ENCODE measurements at regions not wholly inside any gene's neighbourhood (a gene's known extent, or its start where the extent isn't known, plus 50 kb on each side); places are given as distances from the start of the nearest gene placed in this dataset.
"Not testable (repeated sequence)": the region's sequence is repeated elsewhere in the genome, so short reads cannot be mapped to it uniquely, and the experiment has no call there.

DNA sequence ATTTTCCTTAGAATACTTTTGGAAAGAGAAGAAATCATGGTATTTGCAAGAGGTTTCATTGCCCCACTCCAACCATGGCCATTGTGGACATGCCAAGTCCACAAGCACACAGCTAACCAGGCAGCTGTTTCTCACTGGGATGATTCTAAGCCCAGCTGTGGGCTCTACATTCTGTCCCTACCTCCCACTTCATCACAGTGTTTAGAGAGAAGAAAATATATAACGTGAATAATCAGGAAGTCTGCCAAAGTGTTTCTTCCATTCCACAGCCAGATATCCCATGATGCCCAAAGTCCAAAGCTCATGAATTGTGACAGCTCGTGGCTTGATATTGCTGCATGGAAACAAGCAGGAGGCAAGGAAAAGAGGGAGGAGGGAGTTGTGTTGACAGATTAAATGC, 433.7 kb upstream of the GYPC start:
- no peak for DNase-seq (ENCODE audit: low spot score)

DNA sequence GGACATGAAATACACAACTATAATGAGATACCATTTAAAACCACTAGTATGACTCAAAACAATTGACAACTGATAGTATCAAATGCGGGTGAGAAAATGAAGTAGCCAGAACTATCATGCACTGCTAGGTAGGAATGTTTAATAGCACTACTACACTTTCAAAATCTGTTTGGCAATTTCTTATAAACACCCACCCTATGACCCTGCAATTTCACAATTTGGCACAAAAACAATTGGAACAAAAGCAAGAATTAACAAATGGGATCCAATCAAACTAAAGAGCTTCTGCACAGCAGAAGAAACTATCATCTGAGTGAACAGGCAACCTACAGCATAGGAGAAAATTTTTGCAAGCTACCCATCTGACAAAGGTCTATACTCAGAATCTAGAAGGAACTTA, 431.2 kb upstream of the GYPC start:
- no peak for DNase-seq (ENCODE audit: low spot score)

DNA sequence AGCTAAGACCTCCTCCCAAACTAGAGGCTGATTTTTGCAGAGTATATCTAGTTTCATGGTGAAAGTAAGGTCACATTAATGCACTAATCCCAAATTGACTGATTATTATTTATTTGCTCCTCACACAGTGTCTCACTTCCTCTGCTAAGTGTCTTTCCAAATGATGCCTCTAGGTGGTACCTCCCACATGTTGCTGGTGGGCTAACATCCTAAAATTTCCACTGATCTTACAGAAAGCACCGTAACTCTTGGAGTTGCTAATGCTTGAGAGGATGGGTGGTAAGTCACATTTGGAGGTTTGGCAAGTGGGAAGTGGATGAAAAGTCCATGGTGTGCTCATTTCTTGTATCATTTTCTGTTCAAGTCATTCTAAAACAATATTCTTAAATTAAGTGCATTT, 428.7 kb upstream of the GYPC start:
- DNase-seq (ENCODE audit: low spot score), result no peak

DNA sequence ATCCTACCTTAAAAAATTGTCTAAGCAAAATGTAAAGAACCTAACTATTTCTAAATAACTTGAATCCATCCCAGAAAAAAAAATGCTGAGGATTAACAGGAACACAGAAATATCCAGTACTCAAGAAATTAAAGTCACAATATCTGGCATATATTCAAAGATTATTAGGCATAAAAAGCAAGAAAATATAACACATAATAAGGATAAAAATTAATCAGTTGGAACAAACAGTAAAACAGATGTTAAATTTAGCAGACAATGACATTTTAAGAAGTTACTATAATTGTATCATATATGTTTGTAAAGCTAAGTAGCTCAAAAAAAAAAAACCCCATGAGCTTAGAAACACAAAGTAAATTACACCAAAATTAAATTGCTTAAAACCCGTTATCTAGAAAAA, 427.4 kb upstream of the GYPC start:
- DNase-seq (ENCODE audit: low spot score), result no peak

DNA sequence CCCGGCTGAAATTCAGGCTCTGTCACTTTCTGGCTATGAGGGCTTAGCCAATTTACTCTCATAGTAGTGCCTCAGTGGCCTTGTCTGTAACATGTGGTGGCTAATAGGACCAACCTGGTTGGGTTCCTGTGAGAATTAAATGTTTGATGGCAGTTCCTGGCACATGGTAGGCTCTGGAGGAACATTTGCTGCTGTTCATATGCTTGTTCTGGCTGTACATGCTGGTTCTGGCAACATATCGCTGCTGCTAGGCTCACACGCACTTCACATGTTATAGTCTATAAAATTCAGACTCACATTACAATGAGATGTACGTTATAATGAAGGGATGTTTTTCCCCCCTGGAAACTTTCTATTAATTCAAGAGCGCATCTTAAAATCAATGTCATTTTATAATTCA, 417.7 kb upstream of the GYPC start:
- no peak for DNase-seq (ENCODE audit: low spot score)

DNA sequence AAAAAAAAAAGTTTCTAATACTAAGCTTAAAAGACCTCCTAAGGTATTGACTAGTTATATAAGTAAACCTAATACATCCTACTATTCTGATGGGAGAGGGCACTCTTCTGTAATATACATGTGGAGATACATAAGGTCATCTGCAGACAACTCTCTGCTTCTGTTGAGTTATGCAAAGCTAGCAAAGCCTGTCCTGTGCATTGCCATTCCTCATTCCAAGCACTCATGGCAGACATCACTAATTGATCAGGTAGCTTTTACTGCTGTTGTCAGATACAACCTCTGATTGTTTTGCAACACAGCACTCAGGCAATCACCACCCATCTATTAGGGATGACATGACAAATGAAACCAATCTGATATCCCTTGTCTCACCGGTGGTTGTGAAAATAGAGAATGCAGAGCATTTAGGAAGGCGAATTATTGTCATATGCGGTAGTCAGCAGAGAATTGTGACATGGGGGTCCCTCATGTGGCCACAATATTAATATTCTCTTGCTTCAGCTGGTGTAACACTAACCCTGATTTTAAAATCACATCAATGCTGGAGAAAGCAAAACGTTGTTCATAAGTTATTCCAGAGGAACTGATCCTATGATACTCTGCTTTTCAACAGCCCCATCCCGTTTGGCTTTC, 416.5 kb upstream of the GYPC start:
- DNase-seq (ENCODE audit: low spot score), result no peak

DNA sequence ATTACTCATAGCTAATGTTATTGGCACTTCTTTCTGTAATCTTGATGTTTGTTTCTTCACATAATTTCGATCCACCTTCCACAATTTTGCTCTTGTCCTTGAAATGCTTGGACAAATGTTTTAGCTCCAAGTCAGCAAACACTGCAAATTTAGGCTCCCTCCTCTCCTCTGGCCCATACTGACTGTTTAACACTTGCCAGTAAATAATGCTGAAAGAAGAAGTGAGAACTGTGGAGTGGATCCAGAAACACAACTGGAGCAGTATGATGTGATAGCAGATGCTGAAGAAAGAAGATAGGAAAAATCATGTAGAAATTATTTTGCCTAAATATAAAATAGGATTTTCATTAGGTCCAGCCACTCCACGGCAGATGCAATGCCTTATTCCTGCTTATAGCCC, 415.0 kb upstream of the GYPC start:
- DNase-seq (ENCODE audit: low spot score), result no peak

DNA sequence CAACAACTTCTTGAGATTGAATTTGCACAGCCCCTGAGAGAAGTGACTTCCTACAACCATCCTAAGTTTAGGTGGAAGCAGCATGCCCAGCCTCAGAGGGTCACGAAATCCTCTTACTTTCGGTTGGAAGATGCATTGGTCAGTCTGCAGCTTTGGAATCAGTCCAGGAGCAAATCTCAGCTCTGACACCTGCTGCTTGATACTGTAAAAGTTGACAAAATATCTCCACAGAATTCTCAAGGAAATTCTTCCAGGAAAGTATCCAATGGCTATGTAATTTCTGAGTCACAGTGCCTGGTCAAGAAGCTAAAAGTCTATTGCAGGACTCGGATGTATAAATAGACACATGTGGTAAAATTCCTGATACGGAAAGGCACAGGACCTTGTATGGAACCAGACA, 414.5 kb upstream of the GYPC start:
- DNase-seq (ENCODE audit: low spot score), result no peak

DNA sequence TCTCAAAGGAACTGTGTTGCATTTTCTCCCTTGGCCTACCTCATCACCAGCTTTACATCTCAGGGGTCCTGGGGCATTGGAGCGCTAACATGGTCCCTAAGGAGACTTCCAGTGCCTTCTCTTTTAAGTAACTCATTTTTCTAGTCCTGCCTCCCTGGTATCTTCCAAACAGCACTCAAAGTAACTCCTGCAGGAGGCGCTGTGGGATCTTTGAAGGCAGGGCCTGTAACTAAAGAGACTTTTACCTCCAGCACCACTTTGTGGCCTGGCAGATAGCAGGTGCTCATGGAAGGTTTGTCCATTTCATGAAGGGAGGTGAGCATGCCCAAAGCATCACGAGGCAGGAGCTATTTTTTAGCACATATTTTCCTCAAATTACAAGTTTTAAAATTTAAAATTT, 411.0 kb upstream of the GYPC start:
- no peak for DNase-seq (ENCODE audit: low spot score)

DNA sequence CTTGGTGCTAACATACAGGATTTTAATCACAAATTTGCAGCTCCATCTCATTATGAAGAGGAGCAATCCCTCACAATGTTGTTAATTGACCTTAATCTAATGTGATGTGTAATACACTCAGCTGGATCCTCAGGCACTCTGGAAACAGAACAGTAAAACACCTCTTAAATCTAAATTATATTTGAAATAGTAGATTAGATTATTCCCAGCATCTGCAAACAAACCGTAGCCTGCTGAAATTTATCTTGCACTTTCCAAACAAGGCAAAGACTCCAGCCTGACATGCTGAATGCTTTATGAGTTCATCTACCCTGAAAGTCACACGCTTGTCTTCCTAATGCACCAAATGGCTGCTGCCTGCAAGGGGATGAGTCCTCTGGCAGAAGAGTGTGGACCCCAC, 402.3 kb upstream of the GYPC start:
- DNase-seq (ENCODE audit: low spot score), result no peak

DNA sequence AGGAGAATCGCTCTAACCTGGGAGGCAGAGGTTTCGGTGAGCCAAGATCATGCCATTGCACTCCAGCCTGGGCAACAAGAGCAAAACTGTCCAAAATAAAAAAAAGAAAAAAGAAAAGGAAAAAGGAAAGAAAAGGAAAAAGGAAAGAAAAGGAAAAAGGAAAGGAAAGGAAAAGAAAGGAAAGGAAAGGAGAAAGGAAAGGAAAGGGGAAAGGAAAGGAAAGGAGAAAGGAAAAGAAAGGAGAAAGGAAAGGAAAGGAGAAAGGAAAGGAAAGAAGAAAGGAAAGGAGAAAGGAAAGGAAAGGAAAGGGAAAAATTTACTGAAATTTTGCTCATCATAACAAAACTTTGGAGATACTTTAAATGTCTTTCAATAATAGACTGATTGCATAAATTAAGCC, 391.3 kb upstream of the GYPC start:
- no peak for DNase-seq (ENCODE audit: low spot score)

DNA sequence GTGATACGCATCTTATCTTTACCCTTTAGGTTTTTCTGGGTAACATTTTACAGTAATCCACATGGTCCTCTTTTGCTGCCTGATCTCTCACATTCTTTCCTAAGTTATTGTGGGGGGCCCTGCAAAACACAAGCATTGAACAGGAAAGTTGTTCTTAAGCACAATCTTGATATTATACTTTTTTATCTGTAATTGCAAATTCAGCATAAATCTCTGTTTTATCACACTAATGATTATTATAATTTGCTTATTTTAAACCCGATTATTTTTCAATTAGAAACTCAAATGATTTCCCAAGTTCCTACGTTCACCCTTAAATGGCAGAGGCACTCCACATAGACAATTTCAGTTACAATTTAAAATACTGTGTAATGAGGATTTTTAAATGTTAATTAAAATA, 386.0 kb upstream of the GYPC start:
- DNase-seq (ENCODE audit: low spot score), result no peak

DNA sequence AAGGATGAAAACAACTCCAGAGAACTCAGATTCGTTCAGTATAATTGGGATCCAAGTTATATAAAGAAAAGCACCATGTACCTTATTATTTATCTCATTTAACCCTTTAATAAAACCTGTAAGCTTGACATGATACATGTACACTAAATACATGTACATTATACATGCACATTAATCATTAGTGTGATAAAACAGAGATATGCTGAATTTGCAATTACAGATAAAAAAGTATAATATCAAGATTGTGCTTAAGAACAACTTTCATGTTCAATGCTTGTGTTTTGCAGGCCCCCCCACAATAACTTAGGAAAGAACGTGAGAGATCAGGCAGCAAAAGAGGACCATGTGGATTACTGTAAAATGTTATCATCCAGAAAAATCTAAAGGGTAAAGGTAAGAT, 385.4 kb upstream of the GYPC start:
- no peak for DNase-seq (ENCODE audit: low spot score)

DNA sequence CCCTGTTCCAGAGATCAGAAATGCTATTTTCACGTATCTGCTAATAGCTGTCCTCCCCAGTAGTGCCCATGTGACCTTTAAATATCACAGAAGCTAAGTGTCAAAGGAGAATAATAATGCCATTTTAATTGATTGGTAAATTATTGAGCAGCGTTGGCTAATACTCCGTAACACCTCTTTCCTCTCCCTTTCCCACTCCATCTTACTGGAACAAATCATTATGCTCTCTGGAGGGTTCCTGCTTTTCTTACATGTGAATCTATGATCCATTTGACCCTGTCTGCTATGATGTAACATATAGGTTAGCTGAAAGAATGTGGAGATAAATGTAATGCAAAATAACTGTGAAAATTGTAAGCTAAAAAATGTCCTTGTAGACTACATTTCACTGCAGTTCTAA, 383.6 kb upstream of the GYPC start:
- no peak for DNase-seq (ENCODE audit: low spot score)

DNA sequence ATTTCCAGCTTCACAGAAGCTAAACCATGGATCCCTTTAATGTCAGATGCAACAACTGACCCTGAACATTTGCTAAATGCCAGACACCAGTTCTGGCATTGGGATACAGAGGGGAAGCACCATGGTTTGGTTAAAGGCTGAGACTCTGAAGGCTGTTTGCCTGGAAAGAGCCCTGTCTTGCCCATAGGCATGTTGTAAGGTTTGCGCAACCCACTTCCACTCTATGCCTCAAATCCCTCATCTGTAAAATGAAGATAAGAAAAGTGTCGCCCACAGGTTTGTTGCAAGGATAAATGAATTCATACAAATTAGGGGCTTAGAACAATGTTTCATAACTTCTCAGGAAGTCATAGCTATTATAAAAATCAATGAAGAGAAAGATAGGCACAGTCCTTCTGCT, 380.9 kb upstream of the GYPC start:
- no peak for DNase-seq (ENCODE audit: low spot score)

DNA sequence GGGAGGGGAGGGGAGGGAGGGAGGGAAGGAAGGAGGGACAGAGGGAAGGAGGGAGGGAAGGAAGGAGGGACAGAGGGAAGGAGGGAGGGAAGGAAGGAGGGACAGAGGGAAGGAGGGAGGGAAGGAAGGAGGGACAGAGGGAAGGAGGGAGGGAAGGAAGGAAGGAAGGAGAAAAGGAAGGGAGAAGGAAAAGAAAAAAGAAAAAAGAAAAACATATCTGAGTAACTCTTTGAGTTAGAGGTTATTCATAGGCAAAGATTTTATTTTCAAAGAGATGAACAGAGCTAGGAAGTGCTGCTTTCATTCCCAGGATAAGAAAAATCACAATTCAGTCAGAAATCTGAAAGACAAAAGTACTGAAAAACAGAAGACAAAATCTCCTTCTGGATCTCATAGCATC, 379.7 kb upstream of the GYPC start:
- DNase-seq (ENCODE audit: low spot score), result not testable (repeated sequence)

DNA sequence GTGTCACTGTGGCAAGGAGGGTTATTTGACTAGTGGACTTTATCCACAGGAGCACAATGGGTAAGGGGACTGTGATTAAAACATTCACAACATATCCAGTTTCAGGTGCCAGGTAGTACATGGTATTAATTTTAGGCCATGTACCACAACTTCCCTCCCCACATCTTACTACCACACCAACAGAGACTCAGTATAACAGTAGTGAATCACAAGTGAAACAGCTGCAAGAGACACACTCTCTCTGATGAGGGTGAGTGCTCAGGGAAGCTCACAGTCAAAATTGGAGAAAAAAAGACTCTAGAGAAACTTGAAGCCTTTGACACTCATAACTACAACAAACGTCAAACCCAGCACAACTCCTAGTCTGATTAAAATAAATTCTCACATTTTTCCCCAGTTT, 367.6 kb upstream of the GYPC start:
- no peak for DNase-seq (ENCODE audit: low spot score)

DNA sequence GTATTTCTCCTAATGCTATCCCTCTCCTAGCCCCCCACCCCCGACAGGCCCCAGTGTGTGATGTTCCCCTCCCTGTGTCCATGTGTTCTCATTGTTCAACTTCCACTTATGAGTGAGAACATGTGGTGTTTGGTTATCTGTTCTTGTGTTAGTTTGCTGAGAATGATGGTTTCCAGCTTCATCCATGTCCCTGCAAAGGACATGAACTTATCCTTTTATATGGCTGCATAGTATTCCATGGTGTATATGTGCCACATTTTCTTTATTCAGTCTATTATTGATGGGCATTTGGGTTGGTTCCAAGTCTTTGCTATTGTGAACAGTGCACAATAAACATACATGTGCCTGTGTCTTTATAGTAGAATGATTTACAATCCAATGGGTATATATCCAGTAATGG, 362.0 kb upstream of the GYPC start:
- not testable (repeated sequence) for DNase-seq (ENCODE audit: low spot score)

DNA sequence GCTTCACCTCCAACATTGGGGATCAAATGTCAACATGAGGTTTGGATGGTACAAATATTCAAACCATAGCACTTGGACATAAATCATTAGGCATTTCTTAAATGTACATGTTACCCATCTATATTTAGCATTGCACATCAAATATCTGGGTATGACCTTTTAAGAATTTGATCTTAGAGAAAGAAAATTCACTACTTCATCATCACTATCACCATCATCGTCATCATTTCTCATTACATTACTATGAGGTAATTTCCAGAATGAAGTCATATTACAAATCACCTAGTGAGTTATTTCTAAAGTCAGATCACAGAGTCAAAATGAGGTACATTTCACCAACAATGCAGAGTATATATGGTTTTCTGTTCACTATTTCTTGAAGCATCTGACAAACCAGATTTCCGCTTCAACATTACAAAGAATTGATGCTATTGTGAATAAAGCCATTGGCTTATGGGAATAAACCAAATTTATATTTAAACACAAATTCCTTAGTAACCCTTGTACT, 356.4 kb upstream of the GYPC start:
- no peak for DNase-seq (ENCODE audit: low spot score)

DNA sequence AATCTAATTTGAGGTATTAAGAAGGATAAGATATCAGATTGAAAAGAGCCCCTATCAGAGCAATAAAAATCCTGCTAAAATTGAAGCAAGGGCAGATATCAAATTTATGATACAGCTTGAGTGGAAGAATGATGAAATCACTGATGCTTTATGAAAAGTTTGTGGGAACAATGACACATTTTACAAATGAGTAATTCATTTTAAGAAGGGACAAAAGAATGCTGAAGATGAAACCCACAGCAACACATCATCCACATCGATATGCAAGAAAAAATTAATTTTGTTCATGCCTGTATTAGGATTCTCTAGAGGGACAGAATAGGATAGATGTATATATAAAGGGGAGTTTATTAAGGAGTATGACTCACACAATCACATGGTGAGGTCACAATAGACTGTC, 355.6 kb upstream of the GYPC start:
- DNase-seq (ENCODE audit: low spot score), result no peak

DNA sequence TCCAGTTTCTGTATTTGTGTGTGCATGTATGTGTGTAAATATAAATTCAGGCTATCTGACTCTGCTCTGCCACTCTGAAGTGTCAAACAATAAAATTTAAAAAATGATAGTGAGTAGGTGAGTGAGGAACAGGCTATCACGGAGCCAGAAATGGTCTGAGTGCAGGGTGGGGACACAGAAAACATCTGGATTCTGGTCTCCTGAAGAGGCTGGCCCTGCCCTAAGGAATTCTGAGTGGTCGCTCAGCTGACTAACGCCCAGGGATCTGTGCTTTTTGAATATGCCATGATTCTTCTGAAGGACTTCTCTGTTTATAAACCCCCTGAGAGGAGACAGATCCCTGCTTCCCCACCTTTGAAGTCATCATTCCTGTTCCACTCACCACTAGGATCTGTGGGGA, 353.9 kb upstream of the GYPC start:
- no peak for DNase-seq (ENCODE audit: low spot score)

DNA sequence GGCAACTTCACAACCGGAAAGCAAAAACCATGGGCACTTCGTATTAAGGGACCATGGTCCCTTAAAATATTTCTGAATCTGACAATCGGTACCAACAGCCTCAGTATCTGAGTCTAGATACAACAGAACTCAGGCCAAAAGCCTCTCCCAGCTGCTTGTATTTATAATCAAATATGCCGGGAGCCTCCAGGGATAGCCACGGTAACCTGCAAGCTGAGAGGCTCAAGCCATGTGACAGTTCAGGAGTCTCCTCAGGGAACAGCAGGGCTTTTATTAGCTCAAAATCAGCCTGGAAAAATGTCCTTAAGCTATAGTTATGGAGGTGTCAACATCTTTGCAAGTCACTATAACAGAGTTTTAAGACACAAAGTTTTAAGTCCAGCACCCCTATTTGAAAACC, 352.8 kb upstream of the GYPC start:
- DNase-seq (ENCODE audit: low spot score), result no peak

DNA sequence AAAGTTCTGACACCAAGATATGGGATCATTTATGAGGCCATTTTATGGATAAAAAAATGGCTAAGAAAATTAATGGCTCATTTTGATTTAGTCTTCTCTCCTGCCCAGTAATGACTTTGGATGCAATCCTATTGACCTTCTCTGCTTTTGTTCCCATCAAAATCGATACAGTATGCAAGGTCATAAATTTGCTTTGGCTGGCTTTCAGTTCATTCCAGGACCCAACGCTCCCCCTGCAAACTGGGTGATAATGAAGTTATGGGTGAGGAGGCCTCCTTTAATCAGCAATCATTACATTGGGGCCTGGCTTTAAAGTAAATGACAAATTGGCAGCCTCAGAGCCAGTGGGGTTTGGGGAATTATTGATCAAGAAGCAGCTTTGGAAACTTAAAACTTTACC, 351.8 kb upstream of the GYPC start:
- DNase-seq (ENCODE audit: low spot score), result no peak

DNA sequence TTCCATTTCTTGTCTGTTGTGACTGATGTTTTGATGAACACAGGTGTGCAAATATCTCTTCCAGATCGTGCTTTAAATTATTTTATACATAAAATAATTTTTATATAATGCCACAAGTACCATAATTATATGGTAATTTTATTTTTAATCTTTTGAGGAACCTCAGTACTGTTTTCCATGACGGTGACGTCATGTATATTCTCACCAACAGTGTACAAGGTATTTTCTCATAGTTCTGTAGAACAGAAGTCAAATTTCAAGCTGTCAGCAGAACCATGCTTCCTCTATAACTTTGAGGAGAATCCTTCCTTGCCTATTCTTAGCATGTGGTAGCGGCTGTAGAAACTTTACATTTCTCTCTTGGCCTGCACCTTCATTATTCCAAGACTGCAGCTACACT, 349.4 kb upstream of the GYPC start:
- no peak for DNase-seq (ENCODE audit: low spot score)

DNA sequence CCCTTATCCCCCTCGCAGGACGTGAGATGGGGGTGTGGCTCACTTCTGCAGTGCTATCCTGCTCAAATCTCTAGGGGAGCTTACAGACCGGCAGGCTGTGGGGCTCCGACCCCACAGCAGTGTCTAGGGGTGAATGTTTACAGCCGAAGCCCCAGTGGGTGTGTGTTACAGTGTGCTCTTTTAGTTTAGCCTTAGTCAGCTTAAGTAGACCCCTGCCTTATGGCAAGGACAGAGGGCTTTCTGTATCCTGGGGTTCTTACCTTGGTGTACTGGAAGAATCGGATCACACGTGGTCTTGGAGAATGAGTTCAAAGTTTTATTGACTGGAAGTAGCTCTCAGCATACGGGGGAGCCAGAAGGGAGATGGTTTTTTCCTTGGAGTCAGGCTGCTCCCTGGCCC, 348.2 kb upstream of the GYPC start:
- DNase-seq (ENCODE audit: low spot score), result no peak
